GM06990 (cell line): ENCODE measurements at regions not wholly inside any gene's neighbourhood (a gene's known extent, or its start where the extent isn't known, plus 50 kb on each side); places are given as distances from the start of the nearest gene placed in this dataset.

Source experiments
- DNase-seq: peaks from one replicate; pipeline ENCODE4 v3.0.0-alpha.2; 2011; ENCODE audit not compliant: insufficient read length; ENCODE audit errors: extremely low read depth
- H3K27me3 ChIP-seq: replicated peaks from 2 replicates; pipeline ENCODE4 v1.6.0; 2011; ENCODE audit warnings: low read length; ENCODE audit not compliant: control insufficient read depth, insufficient read depth
- H3K36me3 ChIP-seq: 2 replicates; pipeline ENCODE4 v1.5.1; 2011; ENCODE audit warnings: low read length; ENCODE audit not compliant: control insufficient read depth, insufficient read depth
- H3K4me3 ChIP-seq: replicated peaks from 2 replicates; pipeline ENCODE4 v1.5.1; 2011; ENCODE audit warnings: low read depth, mild to moderate bottlenecking, control low read depth, low read length
- TF ChIP-seq, protein P1 (sequence below): IDR thresholded peaks from 2 replicates; pipeline ENCODE4 v1.5.1; 2011; ENCODE audit warnings: low read length, control low read depth, mild to moderate bottlenecking, inconsistent platforms; ENCODE audit not compliant: insufficient read depth, poor library complexity, severe bottlenecking

DNA sequence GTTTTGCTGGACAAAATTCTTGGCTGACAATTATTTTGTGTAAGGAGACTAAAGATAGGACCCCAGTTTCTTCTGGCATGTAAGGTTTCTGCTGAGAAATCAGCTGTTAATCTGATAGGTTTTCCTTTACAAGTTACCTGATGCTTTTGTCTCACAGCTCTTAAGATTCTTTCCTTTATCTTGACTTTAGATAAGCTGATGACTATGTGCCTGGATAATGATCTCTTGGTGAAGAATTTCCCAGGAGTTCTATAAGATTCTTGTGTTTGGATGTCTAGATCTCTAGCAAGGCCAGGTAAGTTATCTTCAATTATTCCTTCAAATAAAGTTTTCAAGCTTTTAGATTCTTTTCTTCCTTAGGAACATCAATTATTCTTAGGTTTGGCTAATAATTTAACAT, 534.8 kb upstream of the LRRTM4 start:
- TF ChIP-seq, protein P1, sequence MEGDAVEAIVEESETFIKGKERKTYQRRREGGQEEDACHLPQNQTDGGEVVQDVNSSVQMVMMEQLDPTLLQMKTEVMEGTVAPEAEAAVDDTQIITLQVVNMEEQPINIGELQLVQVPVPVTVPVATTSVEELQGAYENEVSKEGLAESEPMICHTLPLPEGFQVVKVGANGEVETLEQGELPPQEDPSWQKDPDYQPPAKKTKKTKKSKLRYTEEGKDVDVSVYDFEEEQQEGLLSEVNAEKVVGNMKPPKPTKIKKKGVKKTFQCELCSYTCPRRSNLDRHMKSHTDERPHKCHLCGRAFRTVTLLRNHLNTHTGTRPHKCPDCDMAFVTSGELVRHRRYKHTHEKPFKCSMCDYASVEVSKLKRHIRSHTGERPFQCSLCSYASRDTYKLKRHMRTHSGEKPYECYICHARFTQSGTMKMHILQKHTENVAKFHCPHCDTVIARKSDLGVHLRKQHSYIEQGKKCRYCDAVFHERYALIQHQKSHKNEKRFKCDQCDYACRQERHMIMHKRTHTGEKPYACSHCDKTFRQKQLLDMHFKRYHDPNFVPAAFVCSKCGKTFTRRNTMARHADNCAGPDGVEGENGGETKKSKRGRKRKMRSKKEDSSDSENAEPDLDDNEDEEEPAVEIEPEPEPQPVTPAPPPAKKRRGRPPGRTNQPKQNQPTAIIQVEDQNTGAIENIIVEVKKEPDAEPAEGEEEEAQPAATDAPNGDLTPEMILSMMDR: no peak
- no peak overlapping the region for H3K4me3 ChIP-seq
- no peak for DNase-seq
- no peaks in the 10 kb centered on the region for H3K27me3 ChIP-seq
- no peaks in the 10 kb centered on the region for H3K36me3 ChIP-seq

DNA sequence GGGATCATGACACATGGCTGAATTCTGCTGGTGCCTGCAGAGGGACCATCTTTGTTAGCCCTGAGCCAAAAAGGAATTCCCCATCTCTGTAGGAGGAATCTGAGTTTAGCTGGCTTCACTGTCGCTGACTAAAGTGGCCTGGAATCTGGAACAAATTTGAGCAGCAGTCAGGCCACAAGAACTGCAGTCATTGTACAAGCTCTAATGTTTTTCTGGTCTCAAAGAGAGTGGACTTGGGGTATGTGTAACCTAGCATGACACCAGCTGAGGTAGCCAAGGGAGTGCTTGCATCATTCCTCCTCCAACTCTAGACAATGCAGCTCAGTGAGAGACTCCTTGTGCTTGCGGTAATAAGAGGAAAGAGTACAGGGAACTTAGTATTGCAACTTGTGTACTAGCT, 539.1 kb upstream of the LRRTM4 start:
- no peaks in the 10 kb centered on the region for H3K27me3 ChIP-seq
- H3K36me3 ChIP-seq: no peaks in the 10 kb centered on the region
- no peak for DNase-seq
- no peak overlapping the region for H3K4me3 ChIP-seq
- TF ChIP-seq, protein P1: no peak

DNA sequence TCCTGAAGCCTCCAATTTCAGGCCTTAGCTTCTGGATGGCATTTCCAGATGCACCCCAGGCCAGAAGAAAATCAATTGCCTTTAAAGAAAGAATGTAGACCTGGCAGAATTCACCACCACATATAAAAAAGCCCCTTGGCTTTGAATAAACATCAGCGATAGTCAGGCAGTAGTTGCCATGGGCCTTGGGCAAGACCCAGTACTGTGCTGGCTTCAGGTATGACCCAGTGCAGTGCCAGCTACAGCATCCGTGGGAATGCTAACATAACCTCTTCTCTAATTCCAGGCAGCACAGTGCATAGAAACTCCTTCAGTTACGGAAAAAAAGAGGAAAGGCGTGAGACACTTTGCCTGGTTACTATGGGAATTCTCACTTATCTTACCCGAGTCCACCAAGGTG, 539.6 kb upstream of the LRRTM4 start:
- TF ChIP-seq, protein P1: no peak
- no peaks in the 10 kb centered on the region for H3K27me3 ChIP-seq
- DNase-seq: no peak
- H3K36me3 ChIP-seq: no peaks in the 10 kb centered on the region
- no peak overlapping the region for H3K4me3 ChIP-seq

DNA sequence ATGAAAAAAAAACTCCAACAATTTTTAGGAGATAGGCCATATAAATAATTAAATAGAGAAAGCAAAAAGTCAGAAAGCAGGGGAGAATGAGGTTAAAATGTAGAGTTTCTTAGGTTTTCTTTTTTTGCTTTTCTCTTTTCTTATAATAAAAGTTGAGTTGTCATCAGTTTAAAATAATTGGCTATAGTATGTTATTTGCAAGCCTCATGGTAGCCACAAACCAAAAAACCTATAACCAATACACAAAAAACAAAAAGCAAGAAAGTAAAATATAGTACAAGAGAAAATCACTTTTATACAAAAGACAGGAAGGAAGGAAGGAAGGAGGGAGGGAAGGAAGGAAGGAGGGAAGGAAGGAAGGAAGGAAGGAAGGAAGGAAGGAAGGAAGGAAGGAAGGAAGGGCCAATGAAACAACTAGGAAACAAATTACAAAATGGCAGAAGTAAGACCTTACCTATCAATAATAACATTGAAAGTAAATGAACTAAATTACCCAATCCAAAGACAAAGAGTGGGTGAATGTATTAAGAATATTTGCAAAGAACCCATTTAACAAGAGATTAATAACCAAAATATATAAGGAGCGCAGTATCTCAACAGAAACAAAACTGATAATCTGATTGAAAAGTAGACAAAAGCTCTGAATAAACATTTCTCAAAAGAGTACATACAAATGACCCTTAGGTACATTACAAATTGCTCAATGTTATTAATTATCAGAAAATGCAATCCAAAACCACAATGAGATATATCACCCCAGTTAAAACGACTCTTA, 541.3 kb upstream of the LRRTM4 start:
- TF ChIP-seq, protein P1: no peak
- Histone ChIP-seq H3K4me3 (no peak overlapping the region), H3K27me3 (no peaks in the 10 kb centered on the region), H3K36me3 (no peaks in the 10 kb centered on the region)
- DNase-seq: no peak

DNA sequence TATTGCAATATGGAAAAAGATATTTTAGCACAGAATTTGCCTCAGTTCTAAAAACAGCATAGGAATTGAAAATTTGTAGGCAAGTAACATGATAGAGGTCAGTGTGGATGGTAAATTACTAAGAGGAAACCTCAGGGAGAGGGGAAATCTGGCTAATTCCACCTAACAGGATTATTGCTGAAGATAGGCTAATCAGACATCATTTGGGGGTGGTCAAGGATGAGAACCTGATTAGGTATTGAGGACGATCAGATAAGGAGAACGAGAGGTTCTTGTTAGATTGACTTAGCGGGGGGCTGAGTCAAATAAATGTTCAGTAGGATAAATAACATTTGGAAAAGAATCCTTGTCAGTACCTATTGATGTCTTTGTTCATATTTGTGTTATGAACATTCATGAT, 543.2 kb upstream of the LRRTM4 start:
- H3K36me3 ChIP-seq: no peaks in the 10 kb centered on the region
- TF ChIP-seq, protein P1: no peak
- H3K27me3 ChIP-seq: no peaks in the 10 kb centered on the region
- no peak overlapping the region for H3K4me3 ChIP-seq
- DNase-seq: no peak

DNA sequence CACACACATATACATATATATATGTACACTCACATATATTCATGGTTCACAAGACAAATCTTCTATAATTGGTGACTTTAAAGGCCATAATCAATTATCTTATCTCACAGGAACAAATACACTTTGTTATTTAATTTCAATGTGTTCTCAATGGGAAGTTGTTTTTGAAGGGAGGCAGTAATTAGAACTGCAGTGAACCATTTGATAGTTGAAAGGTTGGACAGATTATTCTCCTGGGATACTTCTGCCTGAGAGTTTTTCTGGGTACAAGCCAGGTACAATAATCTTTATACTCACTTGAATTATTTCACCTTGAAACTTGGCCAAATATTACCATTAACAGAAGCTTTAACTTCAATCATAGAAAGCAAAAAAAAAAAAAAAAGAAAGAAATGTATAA, 546.6 kb upstream of the LRRTM4 start:
- DNase-seq: no peak
- H3K36me3 ChIP-seq: no peaks in the 10 kb centered on the region

More for the DNA sequence above, 546.6 kb upstream of the LRRTM4 start:
- H3K4me3 ChIP-seq: no peak overlapping the region
- TF ChIP-seq, protein P1: no peak
- H3K27me3 ChIP-seq: no peaks in the 10 kb centered on the region
